ENCODE measurements at regions not wholly inside any gene's neighbourhood (a gene's known extent, or its start where the extent isn't known, plus 50 kb on each side); places are given as distances from the start of the nearest gene placed in this dataset.

DNA sequence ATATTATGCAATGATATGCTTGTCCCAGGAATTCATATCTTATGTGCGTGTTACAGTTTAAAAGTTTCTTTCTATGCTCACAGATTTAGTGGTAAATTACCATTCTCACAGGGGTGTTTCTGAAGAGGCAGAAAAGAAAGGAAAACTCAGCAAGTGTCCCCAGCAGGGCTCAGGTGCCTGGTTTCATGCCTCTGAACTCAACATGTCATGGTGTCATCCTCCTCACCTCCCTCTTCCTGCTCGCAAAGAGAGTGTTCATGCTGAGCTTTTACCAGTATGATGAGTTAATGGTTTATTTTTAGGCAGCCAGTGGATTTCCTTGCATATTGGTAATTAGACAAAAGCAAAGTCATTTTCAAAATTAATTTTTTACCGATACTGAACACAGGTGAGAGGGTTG is 492.9 kb upstream of the ZEB2 start:
- Histone ChIP-seq H3K9me3 (no peaks in the 10 kb centered on the region), H3K27me3 (no peaks in the 10 kb centered on the region), H3K36me3 (no peaks in the 10 kb centered on the region), H3K4me1 (ENCODE audit: control insufficient read depth in 1 of 2, insufficient read depth in 1 of 2, low read depth in 1 of 2, low read length in 1 of 2) (no peaks in the 10 kb centered on the region), H3K4me3 (ENCODE audit: low read depth in 1 of 2, low read length in 1 of 2) (no peak overlapping the region), H3K27ac (no peak overlapping the region)
- TF ChIP-seq, protein P1, sequence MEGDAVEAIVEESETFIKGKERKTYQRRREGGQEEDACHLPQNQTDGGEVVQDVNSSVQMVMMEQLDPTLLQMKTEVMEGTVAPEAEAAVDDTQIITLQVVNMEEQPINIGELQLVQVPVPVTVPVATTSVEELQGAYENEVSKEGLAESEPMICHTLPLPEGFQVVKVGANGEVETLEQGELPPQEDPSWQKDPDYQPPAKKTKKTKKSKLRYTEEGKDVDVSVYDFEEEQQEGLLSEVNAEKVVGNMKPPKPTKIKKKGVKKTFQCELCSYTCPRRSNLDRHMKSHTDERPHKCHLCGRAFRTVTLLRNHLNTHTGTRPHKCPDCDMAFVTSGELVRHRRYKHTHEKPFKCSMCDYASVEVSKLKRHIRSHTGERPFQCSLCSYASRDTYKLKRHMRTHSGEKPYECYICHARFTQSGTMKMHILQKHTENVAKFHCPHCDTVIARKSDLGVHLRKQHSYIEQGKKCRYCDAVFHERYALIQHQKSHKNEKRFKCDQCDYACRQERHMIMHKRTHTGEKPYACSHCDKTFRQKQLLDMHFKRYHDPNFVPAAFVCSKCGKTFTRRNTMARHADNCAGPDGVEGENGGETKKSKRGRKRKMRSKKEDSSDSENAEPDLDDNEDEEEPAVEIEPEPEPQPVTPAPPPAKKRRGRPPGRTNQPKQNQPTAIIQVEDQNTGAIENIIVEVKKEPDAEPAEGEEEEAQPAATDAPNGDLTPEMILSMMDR (IDR thresholded peaks at IDR 0.05): no peak

DNA sequence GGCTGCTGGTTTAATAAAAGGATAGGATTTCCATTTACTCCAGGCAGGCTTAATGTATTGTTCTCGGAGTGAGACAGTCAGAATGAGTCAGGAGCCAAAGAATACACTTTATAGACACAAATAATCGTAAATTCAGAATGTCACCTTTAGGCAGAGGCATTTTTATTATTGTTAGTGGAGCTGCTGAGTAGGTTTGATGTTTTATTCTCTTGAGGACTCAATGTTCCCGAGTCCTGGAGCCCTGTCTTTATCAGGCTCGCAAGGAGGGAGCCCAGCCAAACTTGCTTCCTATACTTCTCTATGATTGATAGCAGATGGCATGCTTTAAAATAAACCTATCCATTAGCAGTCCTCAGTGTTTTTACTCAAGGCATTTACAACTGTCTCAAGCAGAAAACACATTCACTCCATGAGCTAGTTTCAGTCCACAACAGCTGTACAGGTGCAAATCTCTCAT is 492.3 kb upstream of the ZEB2 start:
- no peak overlapping the region for H3K27ac ChIP-seq
- H3K9me3 ChIP-seq: no peaks in the 10 kb centered on the region
- no peaks in the 10 kb centered on the region for H3K4me1 ChIP-seq (ENCODE audit: control insufficient read depth in 1 of 2, insufficient read depth in 1 of 2, low read depth in 1 of 2, low read length in 1 of 2)
- no peaks in the 10 kb centered on the region for H3K36me3 ChIP-seq
- H3K4me3 ChIP-seq (ENCODE audit: low read depth in 1 of 2, low read length in 1 of 2): no peak overlapping the region
- TF ChIP-seq, protein P1 (IDR thresholded peaks at IDR 0.05): no peak
- no peaks in the 10 kb centered on the region for H3K27me3 ChIP-seq

DNA sequence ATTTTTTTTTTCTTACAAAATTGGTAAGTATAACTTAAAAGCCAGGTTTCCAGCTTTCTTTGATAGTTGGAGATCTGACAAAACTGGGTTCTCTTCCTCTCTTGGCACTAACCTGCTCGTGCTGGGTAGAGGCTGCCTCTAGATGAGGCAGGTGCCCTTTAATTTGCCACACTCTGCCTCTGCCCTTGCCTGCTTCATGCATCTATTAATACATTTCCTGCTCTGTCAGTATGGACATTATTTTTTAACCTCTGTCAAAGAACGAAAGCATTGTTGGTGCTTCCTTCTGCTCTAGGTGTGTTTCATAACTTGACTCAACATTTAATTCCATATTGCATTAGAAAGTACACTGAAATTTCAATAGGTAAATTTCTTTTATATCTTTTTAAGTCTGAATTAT is 490.7 kb upstream of the ZEB2 start:
- no peak overlapping the region for H3K27ac ChIP-seq
- no peaks in the 10 kb centered on the region for H3K36me3 ChIP-seq
- no peak overlapping the region for H3K4me3 ChIP-seq (ENCODE audit: low read depth in 1 of 2, low read length in 1 of 2)
- H3K4me1 ChIP-seq (ENCODE audit: control insufficient read depth in 1 of 2, insufficient read depth in 1 of 2, low read depth in 1 of 2, low read length in 1 of 2): no peaks in the 10 kb centered on the region
- H3K9me3 ChIP-seq: no peaks in the 10 kb centered on the region
- TF ChIP-seq, protein P1 (IDR thresholded peaks at IDR 0.05): no peak
- no peaks in the 10 kb centered on the region for H3K27me3 ChIP-seq

DNA sequence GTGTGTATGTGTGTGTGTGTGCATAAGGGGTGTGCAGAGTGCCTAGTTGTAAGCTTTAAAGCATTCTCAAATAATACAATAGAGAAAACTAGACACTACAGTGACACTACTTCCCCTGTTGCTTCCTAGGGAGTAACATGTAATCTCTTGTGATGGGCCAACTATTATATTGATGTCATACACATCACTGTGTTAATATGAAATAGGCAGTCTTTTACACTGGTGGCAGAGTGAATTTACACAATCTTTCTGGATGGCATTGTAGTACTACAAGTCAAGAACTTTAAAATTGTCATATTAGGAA is 488.0 kb upstream of the ZEB2 start:
- H3K4me1 ChIP-seq (ENCODE audit: control insufficient read depth in 1 of 2, insufficient read depth in 1 of 2, low read depth in 1 of 2, low read length in 1 of 2): no peaks in the 10 kb centered on the region

DNA sequence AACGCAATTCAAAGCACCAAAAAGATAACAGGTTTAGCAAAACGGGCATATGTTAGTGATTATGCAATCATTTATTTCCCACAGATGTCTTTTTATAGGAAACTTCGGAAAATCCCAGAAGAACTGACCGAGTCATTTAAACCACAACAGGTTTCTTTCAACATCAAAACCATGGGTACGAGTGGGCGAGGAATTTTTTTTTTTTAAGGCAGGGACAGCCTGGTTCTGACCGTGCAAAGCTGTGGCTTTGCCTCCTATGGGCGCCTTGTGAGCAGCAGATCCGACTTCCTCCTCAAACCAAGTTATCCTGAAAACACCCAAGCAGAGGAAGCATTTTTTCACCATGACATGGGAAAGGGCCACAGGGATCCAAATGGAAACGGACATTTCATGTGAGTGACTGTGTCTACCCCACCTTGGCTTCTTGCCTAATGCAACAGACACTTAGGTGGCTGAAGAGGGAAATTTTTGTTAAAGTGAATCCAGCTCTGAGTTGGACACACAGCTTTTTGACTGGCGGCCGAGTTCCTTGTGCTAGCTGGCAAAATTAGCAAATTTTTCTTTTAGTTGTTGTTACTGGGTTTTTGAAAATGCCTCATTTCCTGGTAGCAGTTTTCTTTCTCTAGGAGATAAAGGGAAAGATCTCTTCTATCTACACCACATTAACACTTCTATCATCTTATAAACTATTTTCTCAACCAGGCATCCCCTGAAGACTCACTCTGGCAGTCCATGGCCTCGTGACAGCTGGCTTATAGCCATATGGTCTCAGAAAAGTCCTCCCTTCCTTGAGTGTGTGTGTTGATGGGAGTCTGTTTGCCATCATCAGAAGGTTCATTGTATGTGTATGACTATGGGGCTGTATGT is 487.4 kb upstream of the ZEB2 start:
- Histone ChIP-seq H3K36me3 (no peaks in the 10 kb centered on the region), H3K27me3 (no peaks in the 10 kb centered on the region), H3K9me3 (no peaks in the 10 kb centered on the region), H3K4me1 (ENCODE audit: control insufficient read depth in 1 of 2, insufficient read depth in 1 of 2, low read depth in 1 of 2, low read length in 1 of 2) (no peaks in the 10 kb centered on the region), H3K27ac (no peak overlapping the region), H3K4me3 (ENCODE audit: low read depth in 1 of 2, low read length in 1 of 2) (no peak overlapping the region)
- TF ChIP-seq, protein P1 (IDR thresholded peaks at IDR 0.05): no peak

More for the DNA sequence above, 488.0 kb upstream of the ZEB2 start:
- no peak overlapping the region for H3K27ac ChIP-seq
- TF ChIP-seq, protein P1 (IDR thresholded peaks at IDR 0.05): no peak
- no peaks in the 10 kb centered on the region for H3K36me3 ChIP-seq
- H3K4me3 ChIP-seq (ENCODE audit: low read depth in 1 of 2, low read length in 1 of 2): no peak overlapping the region
- H3K9me3 ChIP-seq: no peaks in the 10 kb centered on the region
- no peaks in the 10 kb centered on the region for H3K27me3 ChIP-seq

All from neutrophil (primary cell).